ENCODE measurements at regions not wholly inside any gene's neighbourhood (a gene's known extent, or its start where the extent isn't known, plus 50 kb on each side); places are given as distances from the start of the nearest gene placed in this dataset.
"Not testable (repeated sequence)": the region's sequence is repeated elsewhere in the genome, so short reads cannot be mapped to it uniquely, and the experiment has no call there.

DNA sequence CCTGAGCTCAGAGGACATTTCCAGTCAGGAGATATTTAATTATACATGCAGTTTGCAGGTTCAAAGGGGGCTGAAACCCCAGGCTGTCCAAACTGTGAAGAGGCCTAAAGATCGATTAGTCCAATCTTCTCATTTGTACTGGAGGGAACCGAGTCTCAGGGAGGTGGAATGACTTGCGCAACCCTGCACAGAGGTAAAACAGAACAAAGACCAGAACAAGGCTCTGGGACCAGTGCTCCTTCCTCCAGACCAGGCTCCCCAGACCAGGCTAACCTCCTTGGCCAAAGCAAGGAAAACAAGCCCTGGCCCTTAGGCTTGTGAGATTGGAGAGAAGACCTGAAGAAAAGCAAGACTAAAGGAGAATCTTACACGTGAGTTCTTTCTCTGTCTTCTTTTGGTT is 120.8 kb downstream of the ENC1 start:
- H3K4me3 ChIP-seq (ENCODE audit: low read depth, low read length): no peak overlapping the region
- TF ChIP-seq, protein P1, sequence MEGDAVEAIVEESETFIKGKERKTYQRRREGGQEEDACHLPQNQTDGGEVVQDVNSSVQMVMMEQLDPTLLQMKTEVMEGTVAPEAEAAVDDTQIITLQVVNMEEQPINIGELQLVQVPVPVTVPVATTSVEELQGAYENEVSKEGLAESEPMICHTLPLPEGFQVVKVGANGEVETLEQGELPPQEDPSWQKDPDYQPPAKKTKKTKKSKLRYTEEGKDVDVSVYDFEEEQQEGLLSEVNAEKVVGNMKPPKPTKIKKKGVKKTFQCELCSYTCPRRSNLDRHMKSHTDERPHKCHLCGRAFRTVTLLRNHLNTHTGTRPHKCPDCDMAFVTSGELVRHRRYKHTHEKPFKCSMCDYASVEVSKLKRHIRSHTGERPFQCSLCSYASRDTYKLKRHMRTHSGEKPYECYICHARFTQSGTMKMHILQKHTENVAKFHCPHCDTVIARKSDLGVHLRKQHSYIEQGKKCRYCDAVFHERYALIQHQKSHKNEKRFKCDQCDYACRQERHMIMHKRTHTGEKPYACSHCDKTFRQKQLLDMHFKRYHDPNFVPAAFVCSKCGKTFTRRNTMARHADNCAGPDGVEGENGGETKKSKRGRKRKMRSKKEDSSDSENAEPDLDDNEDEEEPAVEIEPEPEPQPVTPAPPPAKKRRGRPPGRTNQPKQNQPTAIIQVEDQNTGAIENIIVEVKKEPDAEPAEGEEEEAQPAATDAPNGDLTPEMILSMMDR (IDR thresholded peaks at IDR 0.05; ENCODE audit: low read depth, low read length): no peak

DNA sequence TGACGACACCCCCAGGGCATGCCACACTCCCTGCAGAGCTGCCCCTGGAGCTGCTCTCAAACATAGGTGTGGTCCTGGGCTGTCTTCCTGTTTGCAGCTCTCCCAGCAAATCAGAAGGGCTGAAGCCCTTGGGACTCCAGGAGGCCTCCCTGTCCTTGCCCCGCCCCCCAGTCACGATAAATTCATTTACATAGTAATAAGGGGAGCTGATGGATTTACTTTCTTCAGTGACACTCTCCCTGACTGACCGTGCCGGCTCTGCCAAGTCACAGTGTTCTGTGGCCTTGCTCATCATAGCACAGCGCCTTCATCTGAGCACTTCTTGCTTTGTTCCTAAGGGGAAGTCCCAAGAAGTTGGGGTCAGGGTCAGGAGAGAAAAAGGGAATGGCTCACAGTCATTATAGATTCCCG is 121.4 kb downstream of the ENC1 start:
- H3K4me3 ChIP-seq (ENCODE audit: low read depth, low read length): no peak overlapping the region
- TF ChIP-seq, protein P1 (IDR thresholded peaks at IDR 0.05; ENCODE audit: low read depth, low read length): no peak

DNA sequence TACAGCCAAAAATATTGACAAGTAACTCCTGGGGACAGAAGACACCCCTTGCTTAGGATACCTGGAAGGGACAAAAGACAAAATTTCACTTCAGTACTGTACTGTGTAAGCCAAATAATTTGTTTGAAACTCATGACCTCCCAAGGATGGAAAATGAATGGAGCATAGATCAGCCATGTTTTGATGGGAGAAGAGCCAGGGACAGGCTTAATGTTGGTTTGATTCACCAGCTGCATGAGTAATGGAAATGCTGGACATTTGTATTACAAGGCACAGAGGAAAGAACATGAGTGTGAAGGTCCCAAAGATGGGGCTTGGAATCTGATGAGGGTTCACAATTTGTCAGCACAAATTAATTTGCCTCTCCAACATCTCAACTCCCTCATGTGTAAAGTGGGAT is 122.8 kb downstream of the ENC1 start:
- H3K4me3 ChIP-seq (ENCODE audit: low read depth, low read length): no peak overlapping the region
- TF ChIP-seq, protein P1 (IDR thresholded peaks at IDR 0.05; ENCODE audit: low read depth, low read length): no peak

DNA sequence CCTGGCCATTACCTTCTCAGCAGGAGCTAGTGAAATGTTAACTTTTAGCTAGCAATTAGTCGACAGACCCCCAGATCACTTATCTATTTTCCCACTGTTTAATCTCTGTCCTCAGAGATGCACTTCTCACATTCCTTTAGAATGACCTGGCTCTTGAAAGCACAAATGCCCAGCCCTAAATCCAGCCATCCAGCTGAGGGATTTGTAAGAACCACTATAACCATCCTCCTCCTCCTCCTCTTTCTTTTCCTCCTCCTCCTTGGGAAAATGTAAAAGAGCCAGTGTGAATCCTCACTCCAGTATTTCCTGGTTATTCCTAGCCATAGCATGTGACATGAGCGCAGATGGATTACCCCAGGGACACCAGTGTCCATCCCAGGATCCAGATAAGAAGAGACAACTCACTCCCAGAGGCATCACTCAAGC is 124.3 kb downstream of the ENC1 start:
- H3K4me3 ChIP-seq (ENCODE audit: low read depth, low read length): no peak overlapping the region
- TF ChIP-seq, protein P1 (IDR thresholded peaks at IDR 0.05; ENCODE audit: low read depth, low read length): no peak

DNA sequence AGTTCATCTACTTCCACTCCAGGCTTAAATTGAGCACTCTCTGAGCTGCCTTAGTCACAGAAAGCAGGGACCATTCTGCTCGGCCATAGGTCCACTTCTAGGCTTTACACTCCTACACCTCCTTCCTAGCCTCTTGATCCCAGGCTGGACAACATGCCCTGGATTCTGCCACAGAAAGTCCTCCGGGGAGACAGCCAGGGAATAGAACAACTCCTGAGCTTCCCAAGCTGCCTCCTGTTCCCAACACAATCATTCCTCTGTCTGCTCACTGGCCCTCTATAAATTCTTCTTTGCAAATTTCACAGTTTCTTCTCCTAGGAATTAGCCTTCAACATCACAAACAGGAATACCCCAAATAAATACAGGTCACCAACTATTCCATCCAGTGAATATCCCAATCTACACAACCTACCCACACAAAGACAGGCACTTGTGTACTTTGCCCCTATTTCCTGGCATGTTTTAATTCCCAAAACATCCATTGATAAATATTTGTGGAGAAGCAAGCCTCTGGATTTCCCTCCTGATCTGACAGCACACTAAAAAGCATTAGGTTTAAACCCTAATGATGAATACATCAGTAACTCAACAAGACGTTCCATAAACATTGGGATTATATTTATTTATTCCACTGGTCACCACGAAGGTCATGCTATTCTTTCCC is 125.5 kb downstream of the ENC1 start:
- TF ChIP-seq, protein P1 (IDR thresholded peaks at IDR 0.05; ENCODE audit: low read depth, low read length): no peak
- H3K4me3 ChIP-seq (ENCODE audit: low read depth, low read length): no peak overlapping the region

DNA sequence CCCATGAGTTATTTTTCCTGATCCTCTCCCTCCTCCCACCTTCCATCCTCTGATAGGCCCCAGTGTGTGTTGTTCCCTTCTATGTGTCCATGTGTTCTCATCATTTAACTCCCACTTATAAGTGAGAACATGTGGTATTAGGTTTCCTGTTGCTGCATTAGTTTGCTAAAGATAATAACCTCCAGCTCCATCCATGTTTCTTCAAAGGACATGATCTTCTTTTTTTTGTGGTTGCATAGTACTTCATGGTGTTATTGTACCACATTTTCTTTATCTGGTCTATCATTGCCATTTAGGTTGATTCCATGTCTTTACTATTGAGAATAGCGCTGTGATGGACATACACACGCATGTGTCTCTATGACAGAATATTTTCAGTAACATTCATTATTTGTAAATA is 128.8 kb downstream of the ENC1 start:
- H3K4me3 ChIP-seq (ENCODE audit: low read depth, low read length): not testable (repeated sequence)

DNA sequence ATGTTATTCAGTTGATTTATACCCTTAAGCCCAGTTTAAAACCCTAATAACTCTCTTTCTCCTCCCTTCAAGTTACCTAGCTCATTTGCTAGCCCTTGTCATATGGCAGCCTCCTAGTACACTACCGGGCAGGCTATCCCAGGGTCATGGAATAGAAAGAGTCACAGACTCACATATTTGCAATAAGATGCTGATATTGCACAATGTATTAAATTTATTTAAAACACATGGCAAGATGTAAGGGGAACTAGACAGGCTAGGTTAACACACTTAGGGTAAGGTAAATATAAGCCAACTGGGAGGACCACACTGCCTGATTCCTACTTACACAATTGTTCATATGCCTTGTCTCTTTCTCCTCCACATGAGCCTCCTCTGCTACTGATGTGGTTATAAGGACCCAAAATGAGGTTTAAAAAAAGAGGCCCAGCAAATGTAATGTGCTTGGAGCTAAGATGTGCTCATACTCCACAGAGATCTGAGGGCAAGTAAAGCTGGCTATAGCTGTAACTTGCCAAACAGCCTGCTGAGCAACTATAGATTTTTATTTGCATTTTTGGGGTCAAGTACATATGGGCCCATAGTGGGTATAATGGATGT is 130.0 kb downstream of the ENC1 start:
- TF ChIP-seq, protein P1 (IDR thresholded peaks at IDR 0.05; ENCODE audit: low read depth, low read length): no peak
- no peak overlapping the region for H3K4me3 ChIP-seq (ENCODE audit: low read depth, low read length)

All from WI38 (cell line).